ENCODE measurements at regions not wholly inside any gene's neighbourhood (a gene's known extent, or its start where the extent isn't known, plus 50 kb on each side); places are given as distances from the start of the nearest gene placed in this dataset.

DNA sequence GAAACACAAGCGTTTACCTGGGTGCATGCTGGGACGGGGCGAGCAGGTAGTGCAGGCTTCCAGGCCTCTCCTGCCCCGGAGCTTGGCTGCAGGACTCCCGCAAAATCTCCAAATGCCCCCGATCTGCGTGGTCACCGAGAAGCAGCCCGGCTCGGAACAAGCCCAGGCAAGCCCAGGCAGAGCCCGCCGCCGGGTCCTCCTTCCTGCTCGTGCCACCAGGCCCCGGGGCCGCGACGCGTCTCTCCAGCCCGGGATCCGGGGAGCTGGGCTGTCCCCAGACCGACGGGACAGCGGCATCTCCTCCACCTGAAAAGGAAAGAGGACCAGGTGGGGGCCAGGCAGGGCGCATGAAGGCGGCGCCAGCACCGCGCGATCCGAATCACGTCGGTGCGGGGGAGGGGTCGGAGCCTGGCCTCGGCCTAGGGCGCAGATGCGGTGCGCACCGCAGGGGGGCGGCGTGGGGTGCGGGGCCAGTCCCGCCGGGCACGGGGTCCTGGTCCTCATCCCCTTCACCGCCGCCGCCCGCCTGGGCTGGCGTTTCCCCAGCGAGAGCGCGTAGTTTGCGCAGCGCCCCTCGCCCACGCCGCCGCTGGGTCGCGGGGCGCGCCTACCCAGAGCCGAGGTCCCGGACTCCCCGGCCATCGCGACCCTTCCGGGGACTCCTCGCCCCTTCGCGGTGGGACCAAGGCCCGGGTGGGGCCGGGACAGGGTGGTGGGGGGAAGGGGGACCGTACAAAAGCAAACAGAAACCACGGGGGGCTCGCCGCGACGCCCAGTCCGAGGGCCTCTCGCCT lies 52.4 kb upstream of the H6PD start:
- Histone ChIP-seq H3K4me3 (ENCODE audit: low read depth in 1 of 3, low read length in 3 of 3) (peak overlapping the region in 2 of 3 donors; percentile 68 to 78), H3K36me3 (ENCODE audit: control insufficient read depth in 4 of 4, insufficient read depth in 3 of 4, low read depth in 1 of 4, low read length in 3 of 4) (no peaks in the 10 kb centered on the region), H3K4me1 (ENCODE audit: control insufficient read depth in 4 of 4, insufficient read depth in 4 of 4, low read length in 3 of 4) (peaks cover 0 to 20% (median 10%) of the 10 kb centered on the region in 4 donors), H3K27me3 (ENCODE audit: control insufficient read depth in 4 of 4, insufficient read depth in 4 of 4, low read length in 3 of 4) (no peaks in the 10 kb centered on the region), H3K9me3 (ENCODE audit: control insufficient read depth in 4 of 4, low read length in 3 of 4) (no peaks in the 10 kb centered on the region), H3K27ac (ENCODE audit: low read depth in 1 of 2, low read length in 2 of 2) (no peak overlapping the region), H3K9ac (ENCODE audit: low read depth in 1 of 2, low read length in 2 of 2) (peak overlapping the region; percentile 24 to 78)
- WGBS, result 3% methylated on average over 83 of the region's 83 CpGs
- no peak for DNase-seq (ENCODE audit: low spot score)
- TF ChIP-seq, protein P1, sequence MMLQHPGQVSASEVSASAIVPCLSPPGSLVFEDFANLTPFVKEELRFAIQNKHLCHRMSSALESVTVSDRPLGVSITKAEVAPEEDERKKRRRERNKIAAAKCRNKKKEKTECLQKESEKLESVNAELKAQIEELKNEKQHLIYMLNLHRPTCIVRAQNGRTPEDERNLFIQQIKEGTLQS (IDR thresholded peaks at IDR 0.05), result no peak
- TF ChIP-seq NR2F2 (IDR thresholded peaks at IDR 0.05), result no peak
- no peak for TF ChIP-seq RXRA (IDR thresholded peaks at IDR 0.05)
- no peak for TF ChIP-seq YY1 (IDR thresholded peaks at IDR 0.05)
- no peak for TF ChIP-seq FOXA2 (IDR thresholded peaks at IDR 0.05)
- no peak for TF ChIP-seq EGR1 (IDR thresholded peaks at IDR 0.05; ENCODE audit: low read depth in 2 of 2)
- TF ChIP-seq HNF4G (IDR thresholded peaks at IDR 0.05), result no peak
- no peak for TF ChIP-seq TAF1 (conservative IDR thresholded peaks at IDR 0.05)
- no peak for TF ChIP-seq JUND (IDR thresholded peaks at IDR 0.05)
- TF ChIP-seq, protein P2, sequence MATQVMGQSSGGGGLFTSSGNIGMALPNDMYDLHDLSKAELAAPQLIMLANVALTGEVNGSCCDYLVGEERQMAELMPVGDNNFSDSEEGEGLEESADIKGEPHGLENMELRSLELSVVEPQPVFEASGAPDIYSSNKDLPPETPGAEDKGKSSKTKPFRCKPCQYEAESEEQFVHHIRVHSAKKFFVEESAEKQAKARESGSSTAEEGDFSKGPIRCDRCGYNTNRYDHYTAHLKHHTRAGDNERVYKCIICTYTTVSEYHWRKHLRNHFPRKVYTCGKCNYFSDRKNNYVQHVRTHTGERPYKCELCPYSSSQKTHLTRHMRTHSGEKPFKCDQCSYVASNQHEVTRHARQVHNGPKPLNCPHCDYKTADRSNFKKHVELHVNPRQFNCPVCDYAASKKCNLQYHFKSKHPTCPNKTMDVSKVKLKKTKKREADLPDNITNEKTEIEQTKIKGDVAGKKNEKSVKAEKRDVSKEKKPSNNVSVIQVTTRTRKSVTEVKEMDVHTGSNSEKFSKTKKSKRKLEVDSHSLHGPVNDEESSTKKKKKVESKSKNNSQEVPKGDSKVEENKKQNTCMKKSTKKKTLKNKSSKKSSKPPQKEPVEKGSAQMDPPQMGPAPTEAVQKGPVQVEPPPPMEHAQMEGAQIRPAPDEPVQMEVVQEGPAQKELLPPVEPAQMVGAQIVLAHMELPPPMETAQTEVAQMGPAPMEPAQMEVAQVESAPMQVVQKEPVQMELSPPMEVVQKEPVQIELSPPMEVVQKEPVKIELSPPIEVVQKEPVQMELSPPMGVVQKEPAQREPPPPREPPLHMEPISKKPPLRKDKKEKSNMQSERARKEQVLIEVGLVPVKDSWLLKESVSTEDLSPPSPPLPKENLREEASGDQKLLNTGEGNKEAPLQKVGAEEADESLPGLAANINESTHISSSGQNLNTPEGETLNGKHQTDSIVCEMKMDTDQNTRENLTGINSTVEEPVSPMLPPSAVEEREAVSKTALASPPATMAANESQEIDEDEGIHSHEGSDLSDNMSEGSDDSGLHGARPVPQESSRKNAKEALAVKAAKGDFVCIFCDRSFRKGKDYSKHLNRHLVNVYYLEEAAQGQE (IDR thresholded peaks at IDR 0.05), result no peak
- TF ChIP-seq, protein P3, sequence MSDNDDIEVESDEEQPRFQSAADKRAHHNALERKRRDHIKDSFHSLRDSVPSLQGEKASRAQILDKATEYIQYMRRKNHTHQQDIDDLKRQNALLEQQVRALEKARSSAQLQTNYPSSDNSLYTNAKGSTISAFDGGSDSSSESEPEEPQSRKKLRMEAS (IDR thresholded peaks at IDR 0.05), result no peak
- TF ChIP-seq HNF4A (conservative IDR thresholded peaks at IDR 0.05), result no peak
- TF ChIP-seq, protein P4, sequence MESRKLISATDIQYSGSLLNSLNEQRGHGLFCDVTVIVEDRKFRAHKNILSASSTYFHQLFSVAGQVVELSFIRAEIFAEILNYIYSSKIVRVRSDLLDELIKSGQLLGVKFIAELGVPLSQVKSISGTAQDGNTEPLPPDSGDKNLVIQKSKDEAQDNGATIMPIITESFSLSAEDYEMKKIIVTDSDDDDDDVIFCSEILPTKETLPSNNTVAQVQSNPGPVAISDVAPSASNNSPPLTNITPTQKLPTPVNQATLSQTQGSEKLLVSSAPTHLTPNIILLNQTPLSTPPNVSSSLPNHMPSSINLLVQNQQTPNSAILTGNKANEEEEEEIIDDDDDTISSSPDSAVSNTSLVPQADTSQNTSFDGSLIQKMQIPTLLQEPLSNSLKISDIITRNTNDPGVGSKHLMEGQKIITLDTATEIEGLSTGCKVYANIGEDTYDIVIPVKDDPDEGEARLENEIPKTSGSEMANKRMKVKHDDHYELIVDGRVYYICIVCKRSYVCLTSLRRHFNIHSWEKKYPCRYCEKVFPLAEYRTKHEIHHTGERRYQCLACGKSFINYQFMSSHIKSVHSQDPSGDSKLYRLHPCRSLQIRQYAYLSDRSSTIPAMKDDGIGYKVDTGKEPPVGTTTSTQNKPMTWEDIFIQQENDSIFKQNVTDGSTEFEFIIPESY (IDR thresholded peaks at IDR 0.05), result no peak
- TF ChIP-seq, protein P5, sequence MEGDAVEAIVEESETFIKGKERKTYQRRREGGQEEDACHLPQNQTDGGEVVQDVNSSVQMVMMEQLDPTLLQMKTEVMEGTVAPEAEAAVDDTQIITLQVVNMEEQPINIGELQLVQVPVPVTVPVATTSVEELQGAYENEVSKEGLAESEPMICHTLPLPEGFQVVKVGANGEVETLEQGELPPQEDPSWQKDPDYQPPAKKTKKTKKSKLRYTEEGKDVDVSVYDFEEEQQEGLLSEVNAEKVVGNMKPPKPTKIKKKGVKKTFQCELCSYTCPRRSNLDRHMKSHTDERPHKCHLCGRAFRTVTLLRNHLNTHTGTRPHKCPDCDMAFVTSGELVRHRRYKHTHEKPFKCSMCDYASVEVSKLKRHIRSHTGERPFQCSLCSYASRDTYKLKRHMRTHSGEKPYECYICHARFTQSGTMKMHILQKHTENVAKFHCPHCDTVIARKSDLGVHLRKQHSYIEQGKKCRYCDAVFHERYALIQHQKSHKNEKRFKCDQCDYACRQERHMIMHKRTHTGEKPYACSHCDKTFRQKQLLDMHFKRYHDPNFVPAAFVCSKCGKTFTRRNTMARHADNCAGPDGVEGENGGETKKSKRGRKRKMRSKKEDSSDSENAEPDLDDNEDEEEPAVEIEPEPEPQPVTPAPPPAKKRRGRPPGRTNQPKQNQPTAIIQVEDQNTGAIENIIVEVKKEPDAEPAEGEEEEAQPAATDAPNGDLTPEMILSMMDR (IDR thresholded peaks at IDR 0.05; ENCODE audit: low read depth, low read length, missing input control), result no peak
- no peak for TF ChIP-seq FOXA1 (IDR thresholded peaks at IDR 0.05)
- no peak for TF ChIP-seq SP1 (IDR thresholded peaks at IDR 0.05)
- TF ChIP-seq RAD21 (IDR thresholded peaks at IDR 0.05), result no peak
- TF ChIP-seq GABPA (IDR thresholded peaks at IDR 0.05 in 1 of 2, conservative IDR thresholded peaks at IDR 0.05 in 1 of 2), result no peak
